Medulla oblongata (tissue), 1 donor: ENCODE measurements at regions not wholly inside any gene's neighbourhood (a gene's known extent, or its start where the extent isn't known, plus 50 kb on each side); places are given as distances from the start of the nearest gene placed in this dataset.
"Not testable (repeated sequence)": the region's sequence is repeated elsewhere in the genome, so short reads cannot be mapped to it uniquely, and the experiment has no call there.

Experiments
- DNase-seq: peaks from one replicate; pipeline ENCODE4 v3.0.0-alpha.2; 2015; ENCODE audit errors: extremely low spot score

DNA sequence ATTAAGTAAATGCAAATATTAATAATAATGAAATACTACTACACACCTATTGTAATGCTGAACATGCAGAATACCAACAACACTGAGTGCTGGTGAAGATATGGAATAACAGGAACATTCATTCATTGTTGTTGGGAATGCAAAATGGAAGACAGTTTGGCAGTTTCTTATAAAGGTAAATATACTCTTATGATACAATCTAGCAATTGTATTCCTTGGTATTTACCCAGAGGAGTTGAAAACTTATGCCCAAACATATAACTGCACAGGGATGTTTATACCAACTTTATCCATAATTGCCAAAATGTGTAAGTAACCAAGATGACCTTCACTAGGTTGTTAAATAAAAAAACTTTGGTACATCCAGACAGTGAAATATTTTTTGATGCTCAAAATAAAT, 636.8 kb downstream of the PRR16 start:
- DNase-seq, result no peak

DNA sequence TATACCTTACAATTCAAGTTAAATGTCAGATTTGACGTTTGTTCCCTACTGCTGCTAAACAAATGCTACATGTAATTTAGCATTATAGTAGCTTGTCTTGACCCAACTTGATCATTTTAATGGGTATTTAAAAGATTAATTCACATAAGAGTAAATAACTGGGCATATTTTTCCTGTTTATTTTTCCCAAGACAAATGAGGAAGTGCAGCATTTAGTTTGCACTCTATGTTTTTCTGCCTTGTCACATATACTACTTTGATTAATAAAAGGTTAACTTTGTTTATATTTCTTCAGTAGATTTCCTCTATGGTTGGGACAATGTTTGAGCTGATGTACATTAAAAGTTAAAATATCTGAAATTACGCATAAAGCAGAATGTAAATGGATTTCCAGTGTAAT, 641.8 kb downstream of the PRR16 start:
- no peak for DNase-seq

GRCh38 chr5:121106721-121107690, 642.9 kb downstream of the PRR16 start:
- DNase-seq, result not testable (repeated sequence)

DNA sequence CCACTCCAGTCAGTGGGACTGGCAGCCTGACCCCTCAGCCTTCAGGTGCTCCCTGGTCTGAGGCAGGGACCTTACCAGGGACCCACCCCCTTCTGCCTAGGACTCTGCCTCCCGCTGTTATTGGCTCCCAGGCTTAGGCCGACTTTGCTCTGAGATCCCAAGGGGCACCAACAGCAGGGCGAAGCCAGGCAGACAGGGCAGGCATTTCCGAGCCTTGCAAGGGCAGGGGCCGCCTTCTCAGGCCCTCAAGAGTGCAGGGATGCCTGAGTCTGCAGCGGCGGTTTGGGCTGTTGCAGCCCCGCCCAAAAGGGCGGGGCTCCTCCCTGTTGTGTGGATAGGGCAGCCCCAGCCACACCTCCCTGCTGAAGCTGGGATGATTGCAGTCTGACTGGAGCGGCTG, 644.6 kb downstream of the PRR16 start:
- no peak for DNase-seq

DNA sequence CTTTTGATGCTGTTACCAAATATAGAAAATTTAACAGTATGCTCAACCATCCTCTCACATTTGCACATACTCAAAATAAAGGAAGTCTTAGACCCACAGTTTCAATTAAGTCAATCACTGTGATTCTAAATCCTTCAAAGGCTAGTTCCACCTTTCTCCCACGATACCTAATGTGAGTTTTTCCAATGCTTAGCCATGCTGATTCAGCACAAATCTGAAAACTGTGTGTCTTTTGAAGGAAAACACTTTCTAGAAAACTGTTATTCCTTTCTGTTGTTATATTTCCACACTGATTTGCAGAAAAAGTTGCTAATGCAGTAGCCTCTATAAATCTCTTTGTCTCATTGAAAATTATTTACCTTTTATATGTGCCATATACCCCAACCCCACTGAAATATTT, 645.7 kb downstream of the PRR16 start:
- no peak for DNase-seq

DNA sequence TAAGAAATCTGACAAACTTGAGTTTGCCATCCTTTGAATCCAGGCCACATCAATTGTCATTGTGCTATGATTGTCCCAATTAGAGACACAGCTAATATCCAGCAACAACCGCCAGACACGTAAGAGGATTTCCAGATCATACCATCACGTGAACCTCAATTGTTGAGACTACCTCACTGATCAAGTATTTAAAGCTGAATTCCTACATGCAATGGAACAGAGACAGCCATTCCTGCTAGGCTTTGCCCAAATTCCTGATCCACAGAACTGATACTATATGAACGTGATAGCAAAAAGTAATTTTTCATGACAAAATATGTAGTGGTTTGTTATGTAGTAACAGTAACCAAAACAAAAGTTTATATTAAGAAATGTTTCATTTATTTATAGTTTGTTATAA, 657.7 kb downstream of the PRR16 start:
- no peak for DNase-seq

DNA sequence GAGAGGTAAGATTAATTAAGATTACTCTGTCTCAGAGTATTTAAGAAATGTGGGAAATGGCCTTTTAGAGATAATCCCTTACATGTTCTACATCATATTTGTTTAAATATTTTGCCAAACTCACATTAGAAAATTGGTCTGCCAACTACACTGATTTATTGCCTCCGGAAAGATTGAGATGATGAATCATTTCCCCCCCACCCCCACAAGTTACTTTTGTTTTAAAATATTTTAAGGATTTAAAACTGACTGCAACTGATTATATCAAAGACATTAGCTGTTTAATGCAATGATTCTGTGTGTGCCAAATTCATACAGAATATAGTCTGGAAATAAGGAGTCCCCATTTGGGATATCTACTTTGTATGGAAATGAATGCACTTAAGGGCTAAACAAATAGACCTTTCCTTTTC, 674.4 kb downstream of the PRR16 start:
- no peak for DNase-seq

GRCh38 chr5:121138952-121139351, 674.9 kb downstream of the PRR16 start:
- DNase-seq, result no peak

DNA sequence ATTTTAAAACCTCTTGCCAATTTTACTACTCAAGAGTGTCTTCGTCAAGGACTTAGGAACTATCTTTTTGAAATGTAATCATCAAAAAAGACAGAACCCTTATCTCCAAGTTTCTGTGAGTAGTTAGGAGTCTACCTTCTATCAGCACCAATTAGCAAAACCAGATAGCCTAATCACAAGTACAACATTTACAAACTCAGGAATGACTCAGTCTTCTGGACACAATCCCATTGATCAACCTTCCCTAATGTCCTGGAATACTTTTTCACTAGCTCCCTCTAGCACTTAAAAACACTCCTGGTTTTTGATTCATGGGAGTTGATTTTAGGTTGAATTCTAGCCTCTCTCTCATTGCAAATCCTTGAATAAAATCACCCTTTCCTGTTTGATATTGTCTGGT, 680.7 kb downstream of the PRR16 start:
- no peak for DNase-seq

GRCh38 chr5:121151534-121151933, 687.4 kb downstream of the PRR16 start:
- no peak for DNase-seq

- DNase-seq, result no peak
Measured at GRCh38 chr5:121152411-121152810, 688.3 kb downstream of the PRR16 start.

GRCh38 chr5:121156565-121156964, 692.5 kb downstream of the PRR16 start:
- DNase-seq, result no peak

DNA sequence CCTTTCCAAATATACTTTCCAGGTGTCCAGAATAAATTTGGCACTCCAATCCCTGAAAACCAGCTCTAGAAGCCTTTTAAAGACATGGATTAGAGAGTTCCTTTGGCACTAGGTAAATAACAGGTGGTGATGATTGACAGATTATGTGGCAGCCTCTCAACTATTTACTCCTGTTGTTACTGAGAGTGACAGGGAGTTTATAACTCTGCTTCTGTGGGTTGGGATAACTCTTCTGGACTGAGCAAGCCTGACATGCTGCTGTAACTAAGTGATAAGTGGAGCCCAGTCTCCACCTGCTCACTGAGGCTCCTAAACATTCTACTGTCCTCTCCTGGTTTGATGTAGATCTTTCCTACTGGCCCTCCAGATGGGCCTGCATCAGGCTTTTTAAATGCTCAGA, 693.2 kb upstream of the FTMT start:
- DNase-seq, result no peak

DNA sequence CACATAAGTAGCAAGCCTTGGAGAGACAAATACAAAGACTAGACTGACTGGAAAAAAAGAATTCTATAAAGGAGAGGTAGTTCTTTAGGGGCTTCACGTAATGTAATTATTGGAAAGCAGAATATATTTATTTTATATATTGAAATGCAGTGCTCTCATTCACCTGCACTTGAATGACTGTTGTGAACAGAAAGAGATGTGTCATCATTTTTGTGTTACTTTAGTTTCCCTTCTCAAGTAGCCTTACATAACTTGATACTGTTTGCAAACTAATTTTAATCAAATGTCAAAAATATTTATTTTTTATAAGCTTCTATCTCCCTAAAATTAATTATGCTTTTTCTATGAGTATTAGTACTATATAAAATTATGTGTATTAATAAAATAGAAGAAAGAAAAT, 691.1 kb upstream of the FTMT start:
- DNase-seq, result no peak

GRCh38 chr5:121164632-121165031, 687.0 kb upstream of the FTMT start:
- DNase-seq, result no peak

GRCh38 chr5:121171361-121171760, 680.3 kb upstream of the FTMT start:
- DNase-seq, result no peak

DNA sequence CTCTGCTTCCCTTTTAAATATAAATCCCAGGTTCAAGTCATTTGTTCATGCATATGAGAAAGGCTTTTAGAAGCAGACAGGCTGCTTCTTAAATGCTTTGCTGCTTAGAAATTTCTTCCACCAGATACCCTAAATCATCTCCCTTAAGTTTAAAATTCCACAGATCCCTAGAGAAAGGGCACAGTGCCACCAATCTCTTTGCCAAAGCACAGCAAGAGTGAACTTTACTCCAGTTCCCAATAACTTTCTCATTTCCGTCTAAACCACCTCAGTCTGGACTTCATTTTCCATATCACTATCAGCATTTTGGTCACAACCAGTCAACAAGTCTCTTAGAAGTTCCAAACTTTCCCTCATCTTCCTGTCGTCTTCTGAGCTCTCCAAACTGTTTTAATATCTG, 679.8 kb upstream of the FTMT start:
- no peak for DNase-seq

- DNase-seq, result no peak
Measured at GRCh38 chr5:121174351-121174750, 677.3 kb upstream of the FTMT start.

- no peak for DNase-seq
Measured at GRCh38 chr5:121175986-121176385, 675.7 kb upstream of the FTMT start.

GRCh38 chr5:121182788-121183490, 668.7 kb upstream of the FTMT start:
- no peak for DNase-seq

DNA sequence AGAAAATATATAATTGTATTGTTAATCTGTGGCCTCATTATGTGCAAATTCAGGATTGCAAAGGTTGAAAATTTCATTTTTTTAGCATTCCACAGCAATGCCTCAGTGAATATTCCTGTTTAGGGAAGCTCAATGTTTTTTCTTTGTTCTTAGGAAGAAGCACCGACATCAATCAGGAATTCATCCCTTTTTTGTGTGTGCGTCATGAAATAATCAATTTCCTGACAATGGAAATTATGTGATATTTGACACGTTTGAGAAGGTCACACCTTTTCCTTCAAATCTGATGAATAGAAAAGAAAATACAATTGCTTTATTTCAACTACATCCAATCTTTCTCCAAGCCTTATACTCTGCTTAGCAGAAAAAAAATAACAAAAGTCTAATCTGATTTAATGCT, 662.8 kb upstream of the FTMT start:
- DNase-seq, result no peak

- peak; percentile 46 for DNase-seq
Measured at GRCh38 chr5:121189342-121190305, 662.1 kb upstream of the FTMT start.
